ENCODE measurements at regions not wholly inside any gene's neighbourhood (a gene's known extent, or its start where the extent isn't known, plus 50 kb on each side); places are given as distances from the start of the nearest gene placed in this dataset.

DNA sequence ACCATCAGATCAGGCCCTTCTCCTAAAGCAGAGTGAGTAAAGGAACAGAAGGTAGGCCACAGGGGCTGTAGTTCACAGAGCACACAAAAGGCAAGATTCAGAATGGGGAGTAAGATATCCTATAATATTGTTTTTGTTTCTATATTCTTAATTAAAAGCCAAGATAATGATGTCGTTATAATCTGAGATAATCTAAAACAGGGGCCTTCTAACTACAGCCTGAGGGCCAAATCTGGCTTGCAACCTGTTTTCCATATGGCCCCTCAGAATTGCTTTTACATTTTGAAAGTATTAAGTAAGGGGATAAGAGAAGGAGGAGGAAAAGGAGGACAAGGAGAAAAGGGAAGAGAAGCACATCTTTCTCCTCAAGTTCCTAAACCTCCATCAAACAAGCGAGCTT lies 435.8 kb downstream of the CSNK1G3 start (continued):
- TF ChIP-seq, protein P1, sequence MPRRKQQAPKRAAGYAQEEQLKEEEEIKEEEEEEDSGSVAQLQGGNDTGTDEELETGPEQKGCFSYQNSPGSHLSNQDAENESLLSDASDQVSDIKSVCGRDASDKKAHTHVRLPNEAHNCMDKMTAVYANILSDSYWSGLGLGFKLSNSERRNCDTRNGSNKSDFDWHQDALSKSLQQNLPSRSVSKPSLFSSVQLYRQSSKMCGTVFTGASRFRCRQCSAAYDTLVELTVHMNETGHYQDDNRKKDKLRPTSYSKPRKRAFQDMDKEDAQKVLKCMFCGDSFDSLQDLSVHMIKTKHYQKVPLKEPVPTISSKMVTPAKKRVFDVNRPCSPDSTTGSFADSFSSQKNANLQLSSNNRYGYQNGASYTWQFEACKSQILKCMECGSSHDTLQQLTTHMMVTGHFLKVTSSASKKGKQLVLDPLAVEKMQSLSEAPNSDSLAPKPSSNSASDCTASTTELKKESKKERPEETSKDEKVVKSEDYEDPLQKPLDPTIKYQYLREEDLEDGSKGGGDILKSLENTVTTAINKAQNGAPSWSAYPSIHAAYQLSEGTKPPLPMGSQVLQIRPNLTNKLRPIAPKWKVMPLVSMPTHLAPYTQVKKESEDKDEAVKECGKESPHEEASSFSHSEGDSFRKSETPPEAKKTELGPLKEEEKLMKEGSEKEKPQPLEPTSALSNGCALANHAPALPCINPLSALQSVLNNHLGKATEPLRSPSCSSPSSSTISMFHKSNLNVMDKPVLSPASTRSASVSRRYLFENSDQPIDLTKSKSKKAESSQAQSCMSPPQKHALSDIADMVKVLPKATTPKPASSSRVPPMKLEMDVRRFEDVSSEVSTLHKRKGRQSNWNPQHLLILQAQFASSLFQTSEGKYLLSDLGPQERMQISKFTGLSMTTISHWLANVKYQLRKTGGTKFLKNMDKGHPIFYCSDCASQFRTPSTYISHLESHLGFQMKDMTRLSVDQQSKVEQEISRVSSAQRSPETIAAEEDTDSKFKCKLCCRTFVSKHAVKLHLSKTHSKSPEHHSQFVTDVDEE (CRISPR knock-in tag; IDR thresholded peaks at IDR 0.05) = 0 out of 2 replicates have a peak, but pooled peaks have one; percentile 62
- TF ChIP-seq TOX (CRISPR knock-in tag; IDR thresholded peaks at IDR 0.05; ENCODE audit: borderline replicate concordance) = no peak
- TF ChIP-seq ZFP30 (CRISPR knock-in tag; IDR thresholded peaks at IDR 0.05) = no peak
- no peak for TF ChIP-seq ZNF565 (CRISPR knock-in tag; conservative IDR thresholded peaks at IDR 0.05; ENCODE audit: low read depth)
- TF ChIP-seq GLIS3 (CRISPR knock-in tag; IDR thresholded peaks at IDR 0.05) = no peak
- no peak for TF ChIP-seq BACH2 (CRISPR knock-in tag; IDR thresholded peaks at IDR 0.05; ENCODE audit: borderline replicate concordance)
- TF ChIP-seq, protein P2, sequence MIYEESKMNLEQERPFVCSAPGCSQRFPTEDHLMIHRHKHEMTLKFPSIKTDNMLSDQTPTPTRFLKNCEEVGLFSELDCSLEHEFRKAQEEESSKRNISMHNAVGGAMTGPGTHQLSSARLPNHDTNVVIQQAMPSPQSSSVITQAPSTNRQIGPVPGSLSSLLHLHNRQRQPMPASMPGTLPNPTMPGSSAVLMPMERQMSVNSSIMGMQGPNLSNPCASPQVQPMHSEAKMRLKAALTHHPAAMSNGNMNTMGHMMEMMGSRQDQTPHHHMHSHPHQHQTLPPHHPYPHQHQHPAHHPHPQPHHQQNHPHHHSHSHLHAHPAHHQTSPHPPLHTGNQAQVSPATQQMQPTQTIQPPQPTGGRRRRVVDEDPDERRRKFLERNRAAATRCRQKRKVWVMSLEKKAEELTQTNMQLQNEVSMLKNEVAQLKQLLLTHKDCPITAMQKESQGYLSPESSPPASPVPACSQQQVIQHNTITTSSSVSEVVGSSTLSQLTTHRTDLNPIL (CRISPR knock-in tag; IDR thresholded peaks at IDR 0.05; ENCODE audit: low read depth) = no peak

DNA sequence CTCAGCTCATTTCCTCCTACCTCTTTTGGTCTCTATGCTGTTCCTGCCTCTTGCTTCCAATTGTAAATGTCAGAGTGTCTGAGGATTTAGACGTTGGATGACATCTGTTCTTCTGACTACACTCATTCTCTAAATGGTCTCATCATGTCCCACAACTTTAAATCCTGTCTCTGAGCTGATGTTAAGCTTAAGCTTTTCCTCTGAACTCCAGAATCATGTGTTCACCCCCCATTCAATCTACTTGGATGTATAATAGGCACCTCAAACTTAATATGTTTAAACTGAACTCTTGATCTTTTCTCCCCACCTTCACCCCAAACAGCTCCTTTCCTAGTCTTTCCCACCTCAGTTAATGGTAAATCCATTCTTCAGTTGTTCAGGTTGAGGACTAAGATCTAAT lies 433.6 kb downstream of the CSNK1G3 start:
- TF ChIP-seq PPARA (CRISPR knock-in tag; IDR thresholded peaks at IDR 0.05; ENCODE audit: borderline replicate concordance) (no peak), OSR1 (CRISPR knock-in tag; IDR thresholded peaks at IDR 0.05) (no peak), BACH2 (CRISPR knock-in tag; IDR thresholded peaks at IDR 0.05; ENCODE audit: borderline replicate concordance) (no peak), ISL1 (CRISPR knock-in tag; IDR thresholded peaks at IDR 0.05) (no peak), TOX (CRISPR knock-in tag; IDR thresholded peaks at IDR 0.05; ENCODE audit: borderline replicate concordance) (no peak), SNAI2 (CRISPR knock-in tag; IDR thresholded peaks at IDR 0.05) (no peak), ZNF8 (CRISPR knock-in tag; IDR thresholded peaks at IDR 0.05) (no peak), ZFP3 (CRISPR knock-in tag; IDR thresholded peaks at IDR 0.05) (no peak), TCF4 (CRISPR knock-in tag; IDR thresholded peaks at IDR 0.05; ENCODE audit: borderline replicate concordance) (no peak), ZC3H10 (CRISPR knock-in tag; IDR thresholded peaks at IDR 0.05) (no peak)
- TF ChIP-seq, protein P3, sequence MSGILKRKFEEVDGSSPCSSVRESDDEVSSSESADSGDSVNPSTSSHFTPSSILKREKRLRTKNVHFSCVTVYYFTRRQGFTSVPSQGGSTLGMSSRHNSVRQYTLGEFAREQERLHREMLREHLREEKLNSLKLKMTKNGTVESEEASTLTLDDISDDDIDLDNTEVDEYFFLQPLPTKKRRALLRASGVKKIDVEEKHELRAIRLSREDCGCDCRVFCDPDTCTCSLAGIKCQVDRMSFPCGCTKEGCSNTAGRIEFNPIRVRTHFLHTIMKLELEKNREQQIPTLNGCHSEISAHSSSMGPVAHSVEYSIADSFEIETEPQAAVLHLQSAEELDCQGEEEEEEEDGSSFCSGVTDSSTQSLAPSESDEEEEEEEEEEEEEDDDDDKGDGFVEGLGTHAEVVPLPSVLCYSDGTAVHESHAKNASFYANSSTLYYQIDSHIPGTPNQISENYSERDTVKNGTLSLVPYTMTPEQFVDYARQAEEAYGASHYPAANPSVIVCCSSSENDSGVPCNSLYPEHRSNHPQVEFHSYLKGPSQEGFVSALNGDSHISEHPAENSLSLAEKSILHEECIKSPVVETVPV (CRISPR knock-in tag; IDR thresholded peaks at IDR 0.05) = no peak
- TF ChIP-seq, protein P2 (CRISPR knock-in tag; IDR thresholded peaks at IDR 0.05; ENCODE audit: low read depth) = no peak
- TF ChIP-seq, protein P1 (CRISPR knock-in tag; IDR thresholded peaks at IDR 0.05) = no peak
- TF ChIP-seq, protein P4, sequence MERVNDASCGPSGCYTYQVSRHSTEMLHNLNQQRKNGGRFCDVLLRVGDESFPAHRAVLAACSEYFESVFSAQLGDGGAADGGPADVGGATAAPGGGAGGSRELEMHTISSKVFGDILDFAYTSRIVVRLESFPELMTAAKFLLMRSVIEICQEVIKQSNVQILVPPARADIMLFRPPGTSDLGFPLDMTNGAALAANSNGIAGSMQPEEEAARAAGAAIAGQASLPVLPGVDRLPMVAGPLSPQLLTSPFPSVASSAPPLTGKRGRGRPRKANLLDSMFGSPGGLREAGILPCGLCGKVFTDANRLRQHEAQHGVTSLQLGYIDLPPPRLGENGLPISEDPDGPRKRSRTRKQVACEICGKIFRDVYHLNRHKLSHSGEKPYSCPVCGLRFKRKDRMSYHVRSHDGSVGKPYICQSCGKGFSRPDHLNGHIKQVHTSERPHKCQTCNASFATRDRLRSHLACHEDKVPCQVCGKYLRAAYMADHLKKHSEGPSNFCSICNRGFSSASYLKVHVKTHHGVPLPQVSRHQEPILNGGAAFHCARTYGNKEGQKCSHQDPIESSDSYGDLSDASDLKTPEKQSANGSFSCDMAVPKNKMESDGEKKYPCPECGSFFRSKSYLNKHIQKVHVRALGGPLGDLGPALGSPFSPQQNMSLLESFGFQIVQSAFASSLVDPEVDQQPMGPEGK (CRISPR knock-in tag; IDR thresholded peaks at IDR 0.05; ENCODE audit: borderline replicate concordance) = no peak

DNA sequence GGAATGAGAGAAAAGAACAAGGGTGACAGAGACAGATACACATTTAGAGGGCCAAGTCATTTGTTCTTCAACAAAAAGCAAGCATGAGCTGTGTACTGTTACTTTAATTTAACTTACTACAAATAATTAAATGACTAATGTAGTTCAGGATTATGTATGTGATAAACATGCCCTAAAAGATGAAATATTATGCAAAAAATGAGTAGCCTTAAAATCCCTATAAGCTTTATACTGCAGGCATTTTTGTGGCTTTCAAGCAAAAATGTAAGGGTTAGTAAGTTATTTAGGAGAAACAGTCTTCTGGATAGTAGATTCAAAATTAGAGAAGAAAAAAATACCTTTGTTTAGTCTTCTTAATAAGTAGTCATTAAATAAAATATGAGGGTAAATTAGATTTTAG lies 431.2 kb downstream of the CSNK1G3 start:
- ATAC-seq = no peak

More for the DNA sequence above, 433.6 kb downstream of the CSNK1G3 start:
- ATAC-seq = no peak

More for the DNA sequence above, 431.2 kb downstream of the CSNK1G3 start:
- TF ChIP-seq ISL1 (CRISPR knock-in tag; IDR thresholded peaks at IDR 0.05) = no peak
- no peak for TF ChIP-seq ZFP3 (CRISPR knock-in tag; IDR thresholded peaks at IDR 0.05)
- TF ChIP-seq ZNF8 (CRISPR knock-in tag; IDR thresholded peaks at IDR 0.05) = no peak
- TF ChIP-seq ZNF565 (CRISPR knock-in tag; conservative IDR thresholded peaks at IDR 0.05; ENCODE audit: low read depth) = no peak
- TF ChIP-seq CSDC2 (CRISPR knock-in tag; IDR thresholded peaks at IDR 0.05) = no peak
- no peak for TF ChIP-seq ESRRG (CRISPR knock-in tag; IDR thresholded peaks at IDR 0.05)
- TF ChIP-seq ARNTL (CRISPR knock-in tag; IDR thresholded peaks at IDR 0.05; ENCODE audit: borderline replicate concordance, low read depth) = no peak
- TF ChIP-seq BACH2 (CRISPR knock-in tag; IDR thresholded peaks at IDR 0.05; ENCODE audit: borderline replicate concordance) = no peak
- TF ChIP-seq RARB (CRISPR knock-in tag; IDR thresholded peaks at IDR 0.05) = no peak
